DND-41 (cell line): ENCODE measurements at regions not wholly inside any gene's neighbourhood (a gene's known extent, or its start where the extent isn't known, plus 50 kb on each side); places are given as distances from the start of the nearest gene placed in this dataset.

Experiments
- EZH2 ChIP-seq: IDR thresholded peaks from 3 replicates; pipeline ENCODE4 v1.6.1; 2012; ENCODE audit warnings: borderline replicate concordance, low read depth, mild to moderate bottlenecking, moderate library complexity, low read length, inconsistent platforms; ENCODE audit not compliant: severe bottlenecking
- TF ChIP-seq, protein P1 (sequence below): IDR thresholded peaks from 2 replicates; pipeline ENCODE4 v1.5.1; 2012; ENCODE audit warnings: borderline replicate concordance, low read length, moderate library complexity, mild to moderate bottlenecking; ENCODE audit not compliant: poor library complexity, severe bottlenecking; ENCODE audit errors: extremely low read depth

DNA sequence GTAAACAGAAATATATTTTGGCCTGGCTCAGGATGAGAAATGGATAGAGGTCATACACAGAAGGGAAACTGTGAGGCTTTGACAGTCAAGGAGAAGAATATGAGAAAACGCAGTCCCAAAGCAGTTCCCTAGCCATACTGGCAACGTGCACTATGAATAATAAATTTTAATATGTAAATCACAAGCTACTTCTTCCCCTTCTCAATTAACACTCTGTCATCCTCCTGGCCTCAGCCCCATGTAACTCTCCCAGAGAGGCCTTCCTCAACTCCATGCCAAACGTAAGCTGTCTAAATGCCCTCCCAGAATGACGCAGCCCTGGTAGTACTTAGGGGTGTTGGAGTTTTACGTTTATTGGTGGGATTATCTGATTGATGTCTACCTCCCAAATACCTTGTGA is 732.6 kb downstream of the LIG4 start:
- TF ChIP-seq, protein P1, sequence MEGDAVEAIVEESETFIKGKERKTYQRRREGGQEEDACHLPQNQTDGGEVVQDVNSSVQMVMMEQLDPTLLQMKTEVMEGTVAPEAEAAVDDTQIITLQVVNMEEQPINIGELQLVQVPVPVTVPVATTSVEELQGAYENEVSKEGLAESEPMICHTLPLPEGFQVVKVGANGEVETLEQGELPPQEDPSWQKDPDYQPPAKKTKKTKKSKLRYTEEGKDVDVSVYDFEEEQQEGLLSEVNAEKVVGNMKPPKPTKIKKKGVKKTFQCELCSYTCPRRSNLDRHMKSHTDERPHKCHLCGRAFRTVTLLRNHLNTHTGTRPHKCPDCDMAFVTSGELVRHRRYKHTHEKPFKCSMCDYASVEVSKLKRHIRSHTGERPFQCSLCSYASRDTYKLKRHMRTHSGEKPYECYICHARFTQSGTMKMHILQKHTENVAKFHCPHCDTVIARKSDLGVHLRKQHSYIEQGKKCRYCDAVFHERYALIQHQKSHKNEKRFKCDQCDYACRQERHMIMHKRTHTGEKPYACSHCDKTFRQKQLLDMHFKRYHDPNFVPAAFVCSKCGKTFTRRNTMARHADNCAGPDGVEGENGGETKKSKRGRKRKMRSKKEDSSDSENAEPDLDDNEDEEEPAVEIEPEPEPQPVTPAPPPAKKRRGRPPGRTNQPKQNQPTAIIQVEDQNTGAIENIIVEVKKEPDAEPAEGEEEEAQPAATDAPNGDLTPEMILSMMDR, result no peak
- TF ChIP-seq EZH2, result no peak
